GM19099 (cell line): ENCODE measurements at regions not wholly inside any gene's neighbourhood (a gene's known extent, or its start where the extent isn't known, plus 50 kb on each side); places are given as distances from the start of the nearest gene placed in this dataset.

ENCODE experiments used
- POLR2A ChIP-seq: IDR thresholded peaks from 3 replicates; pipeline ENCODE4 v1.6.1; 2011; ENCODE audit warnings: low read depth; ENCODE audit not compliant: insufficient read length; ENCODE audit errors: extremely low read depth

GRCh38 chr18:1308686-1309085 is 404.0 kb downstream of the ADCYAP1 start:
- no peak for TF ChIP-seq POLR2A

GRCh38 chr18:1311376-1311775 is 406.7 kb downstream of the ADCYAP1 start:
- no peak for TF ChIP-seq POLR2A

- TF ChIP-seq POLR2A = no peak
Measured at GRCh38 chr18:1350931-1351450, 446.3 kb downstream of the ADCYAP1 start.

- no peak for TF ChIP-seq POLR2A
Measured at GRCh38 chr18:1353025-1353424, 448.4 kb downstream of the ADCYAP1 start.

GRCh38 chr18:1357724-1358123 is 453.1 kb downstream of the ADCYAP1 start:
- no peak for TF ChIP-seq POLR2A

- TF ChIP-seq POLR2A = no peak
Measured at GRCh38 chr18:1361936-1362335, 457.3 kb downstream of the ADCYAP1 start.

- no peak for TF ChIP-seq POLR2A
Measured at GRCh38 chr18:1370552-1370951, 465.9 kb downstream of the ADCYAP1 start.

GRCh38 chr18:1371724-1372123 is 467.1 kb downstream of the ADCYAP1 start:
- TF ChIP-seq POLR2A = no peak

- TF ChIP-seq POLR2A = no peak
Measured at GRCh38 chr18:1383465-1383864, 478.8 kb downstream of the ADCYAP1 start.

GRCh38 chr18:1392046-1392445 is 487.4 kb downstream of the ADCYAP1 start:
- no peak for TF ChIP-seq POLR2A

GRCh38 chr18:1392865-1393734 is 488.4 kb downstream of the ADCYAP1 start:
- TF ChIP-seq POLR2A = no peak

- TF ChIP-seq POLR2A = no peak
Measured at GRCh38 chr18:1393929-1394328, 489.3 kb downstream of the ADCYAP1 start.

- no peak for TF ChIP-seq POLR2A
Measured at GRCh38 chr18:1394426-1394825, 489.8 kb downstream of the ADCYAP1 start.

GRCh38 chr18:1394966-1395365 is 490.3 kb downstream of the ADCYAP1 start:
- TF ChIP-seq POLR2A = no peak

- TF ChIP-seq POLR2A = no peak
Measured at GRCh38 chr18:1408376-1408775, 503.7 kb downstream of the ADCYAP1 start.

- TF ChIP-seq POLR2A = no peak
Measured at GRCh38 chr18:1412655-1413322, 508.1 kb downstream of the ADCYAP1 start.

GRCh38 chr18:1413323-1413675 is 508.6 kb downstream of the ADCYAP1 start:
- no peak for TF ChIP-seq POLR2A

- no peak for TF ChIP-seq POLR2A
Measured at GRCh38 chr18:1416074-1416473, 511.4 kb downstream of the ADCYAP1 start.
